Activated T-helper 1 cell treated with anti-CD3 and anti-CD28 coated beads, Interleukin-12 subunit alpha, Interleukin-12 subunit beta, Interleukin-2, Interleukin-4 antibody, amounts not matched to agents 30 ng/mL and 10 ng/mL and 1 ng/mL, durations not matched to agents 14 hours and 24 hours and 36 hours (primary cell): ENCODE measurements at regions not wholly inside any gene's neighbourhood (a gene's known extent, or its start where the extent isn't known, plus 50 kb on each side); places are given as distances from the start of the nearest gene placed in this dataset.
"Not testable (repeated sequence)": the region's sequence is repeated elsewhere in the genome, so short reads cannot be mapped to it uniquely, and the experiment has no call there.

ENCODE experiments used
- DNase-seq: peaks from one replicate; pipeline ENCODE4 v3.0.0; 2021; ENCODE audit warnings: low spot score
- H3K27ac Mint-ChIP-seq: one replicate; pipeline ENCODE4 v1.8.0; 2021; ENCODE audit warnings: mild to moderate bottlenecking, mixed read lengths
- H3K27me3 Mint-ChIP-seq: one replicate; pipeline ENCODE4 v1.8.0; 2022; ENCODE audit warnings: mild to moderate bottlenecking, moderate library complexity, mixed read lengths; ENCODE audit not compliant: insufficient read depth
- H3K36me3 Mint-ChIP-seq: one replicate; pipeline ENCODE4 v1.8.0; 2021; ENCODE audit warnings: low read depth, mixed read lengths
- H3K4me1 Mint-ChIP-seq: one replicate; pipeline ENCODE4 v1.8.0; 2021; ENCODE audit warnings: low read depth, mixed read lengths
- H3K4me3 Mint-ChIP-seq: one replicate; pipeline ENCODE4 v1.8.0; 2021; ENCODE audit warnings: mild to moderate bottlenecking, moderate library complexity, mixed read lengths
- H3K9me3 Mint-ChIP-seq: one replicate; pipeline ENCODE4 v1.8.0; 2021; ENCODE audit warnings: mixed read lengths
- intact Hi-C: fragments of 100-400 bp; cut with micrococcal nuclease; formaldehyde crosslinking; loops from one replicate; pipeline ENCODE4 v1.15.1; 2024

- H3K36me3 Mint-ChIP-seq = no peaks in the 10 kb centered on the region
- peaks cover 21% of the 10 kb centered on the region for H3K9me3 Mint-ChIP-seq
- no peak overlapping the region for H3K27ac Mint-ChIP-seq
- no peaks in the 10 kb centered on the region for H3K27me3 Mint-ChIP-seq
- H3K4me1 Mint-ChIP-seq = no peaks in the 10 kb centered on the region
- intact Hi-C loops = no loop called here
- no peak for DNase-seq
- H3K4me3 Mint-ChIP-seq = no peak overlapping the region
Observed at GRCh38 chr7:153628406-153628805, 423.8 kb upstream of the DPP6 start.

- Mint-ChIP-seq H3K9me3 (peaks cover 22% of the 10 kb centered on the region), H3K36me3 (no peaks in the 10 kb centered on the region), H3K4me1 (no peaks in the 10 kb centered on the region), H3K4me3 (no peak overlapping the region), H3K27me3 (no peaks in the 10 kb centered on the region), H3K27ac (no peak overlapping the region)
- DNase-seq = no peak
- intact Hi-C loops = no loop called here
Observed at GRCh38 chr7:153628825-153629224, 423.4 kb upstream of the DPP6 start.

- DNase-seq = no peak
- intact Hi-C loops = no loop called here
- H3K27ac Mint-ChIP-seq = no peak overlapping the region
- H3K27me3 Mint-ChIP-seq = no peaks in the 10 kb centered on the region
- H3K9me3 Mint-ChIP-seq = peaks cover 21% of the 10 kb centered on the region
- H3K4me3 Mint-ChIP-seq = no peak overlapping the region
- H3K36me3 Mint-ChIP-seq = no peaks in the 10 kb centered on the region
- H3K4me1 Mint-ChIP-seq = no peaks in the 10 kb centered on the region
Observed at GRCh38 chr7:153638821-153639435, 413.3 kb upstream of the DPP6 start.

GRCh38 chr7:153640586-153640985 lies 411.6 kb upstream of the DPP6 start:
- H3K4me1 Mint-ChIP-seq = no peaks in the 10 kb centered on the region
- no peaks in the 10 kb centered on the region for H3K36me3 Mint-ChIP-seq
- peaks cover 28% of the 10 kb centered on the region for H3K9me3 Mint-ChIP-seq
- H3K4me3 Mint-ChIP-seq = no peak overlapping the region
- DNase-seq = no peak
- intact Hi-C loops = no loop called here
- H3K27ac Mint-ChIP-seq = no peak overlapping the region
- no peaks in the 10 kb centered on the region for H3K27me3 Mint-ChIP-seq

GRCh38 chr7:153641199-153641598 lies 411.0 kb upstream of the DPP6 start:
- no peak overlapping the region for H3K27ac Mint-ChIP-seq
- peaks cover 29% of the 10 kb centered on the region for H3K9me3 Mint-ChIP-seq
- H3K4me3 Mint-ChIP-seq = no peak overlapping the region
- no peak for DNase-seq
- intact Hi-C loops = no loop called here
- H3K36me3 Mint-ChIP-seq = no peaks in the 10 kb centered on the region
- no peaks in the 10 kb centered on the region for H3K27me3 Mint-ChIP-seq
- no peaks in the 10 kb centered on the region for H3K4me1 Mint-ChIP-seq

- H3K9me3 Mint-ChIP-seq = peaks cover 20% of the 10 kb centered on the region
- no peaks in the 10 kb centered on the region for H3K36me3 Mint-ChIP-seq
Observed at GRCh38 chr7:153642989-153643388, 409.2 kb upstream of the DPP6 start.

GRCh38 chr7:153657182-153657800 lies 394.9 kb upstream of the DPP6 start:
- H3K9me3 Mint-ChIP-seq = peaks cover 13% of the 10 kb centered on the region
- no peaks in the 10 kb centered on the region for H3K36me3 Mint-ChIP-seq
- intact Hi-C loops = no loop called here
- no peak for DNase-seq
- H3K27ac Mint-ChIP-seq = no peak overlapping the region
- no peaks in the 10 kb centered on the region for H3K4me1 Mint-ChIP-seq
- H3K4me3 Mint-ChIP-seq = no peak overlapping the region
- H3K27me3 Mint-ChIP-seq = no peaks in the 10 kb centered on the region

More at GRCh38 chr7:153642989-153643388, 409.2 kb upstream of the DPP6 start:
- Mint-ChIP-seq H3K27me3 (no peaks in the 10 kb centered on the region), H3K4me3 (no peak overlapping the region), H3K4me1 (no peaks in the 10 kb centered on the region), H3K27ac (no peak overlapping the region)
- intact Hi-C loops = no loop called here
- no peak for DNase-seq

- H3K27ac Mint-ChIP-seq = no peak overlapping the region
- H3K9me3 Mint-ChIP-seq = peaks cover 16% of the 10 kb centered on the region
- intact Hi-C loops = no loop called here
- H3K4me1 Mint-ChIP-seq = no peaks in the 10 kb centered on the region
- no peak for DNase-seq
- no peaks in the 10 kb centered on the region for H3K36me3 Mint-ChIP-seq
- H3K4me3 Mint-ChIP-seq = no peak overlapping the region
- no peaks in the 10 kb centered on the region for H3K27me3 Mint-ChIP-seq
Observed at GRCh38 chr7:153675131-153675530, 377.1 kb upstream of the DPP6 start.

GRCh38 chr7:153682628-153683027 lies 369.6 kb upstream of the DPP6 start:
- Mint-ChIP-seq H3K9me3 (peaks cover 7% of the 10 kb centered on the region), H3K4me1 (no peaks in the 10 kb centered on the region), H3K36me3 (no peaks in the 10 kb centered on the region), H3K27ac (no peak overlapping the region), H3K4me3 (no peak overlapping the region), H3K27me3 (no peaks in the 10 kb centered on the region)
- intact Hi-C loops = no loop called here
- DNase-seq = no peak

GRCh38 chr7:153696242-153696641 lies 356.0 kb upstream of the DPP6 start:
- intact Hi-C loops = no loop called here
- Mint-ChIP-seq H3K36me3 (no peaks in the 10 kb centered on the region), H3K4me1 (no peaks in the 10 kb centered on the region), H3K27ac (no peak overlapping the region), H3K9me3 (peaks cover 6% of the 10 kb centered on the region), H3K4me3 (no peak overlapping the region), H3K27me3 (no peaks in the 10 kb centered on the region)
- no peak for DNase-seq

- peaks cover 6% of the 10 kb centered on the region for H3K9me3 Mint-ChIP-seq
- DNase-seq = no peak
- H3K4me1 Mint-ChIP-seq = no peaks in the 10 kb centered on the region
- no peaks in the 10 kb centered on the region for H3K27me3 Mint-ChIP-seq
- no peak overlapping the region for H3K27ac Mint-ChIP-seq
- intact Hi-C loops = no loop called here
- no peaks in the 10 kb centered on the region for H3K36me3 Mint-ChIP-seq
- no peak overlapping the region for H3K4me3 Mint-ChIP-seq
Observed at GRCh38 chr7:153698046-153698445, 354.2 kb upstream of the DPP6 start.

GRCh38 chr7:153701678-153702077 lies 350.5 kb upstream of the DPP6 start:
- no peaks in the 10 kb centered on the region for H3K4me1 Mint-ChIP-seq
- intact Hi-C loops = no loop called here
- peaks cover 6% of the 10 kb centered on the region for H3K9me3 Mint-ChIP-seq
- no peaks in the 10 kb centered on the region for H3K27me3 Mint-ChIP-seq
- no peak overlapping the region for H3K4me3 Mint-ChIP-seq
- H3K27ac Mint-ChIP-seq = no peak overlapping the region
- no peak for DNase-seq
- H3K36me3 Mint-ChIP-seq = no peaks in the 10 kb centered on the region

GRCh38 chr7:153723892-153724291 lies 328.3 kb upstream of the DPP6 start:
- intact Hi-C loops, H3K4me3 Mint-ChIP-seq, DNase-seq, H3K4me1 Mint-ChIP-seq, H3K27me3 Mint-ChIP-seq, H3K27ac Mint-ChIP-seq, H3K36me3 Mint-ChIP-seq, H3K9me3 Mint-ChIP-seq: not testable (repeated sequence)

- H3K4me1 Mint-ChIP-seq, H3K36me3 Mint-ChIP-seq, intact Hi-C loops, H3K9me3 Mint-ChIP-seq, H3K4me3 Mint-ChIP-seq, H3K27me3 Mint-ChIP-seq, DNase-seq, H3K27ac Mint-ChIP-seq: not testable (repeated sequence)
Observed at GRCh38 chr7:153731504-153731903, 320.7 kb upstream of the DPP6 start.
